ENCODE measurements at regions not wholly inside any gene's neighbourhood (a gene's known extent, or its start where the extent isn't known, plus 50 kb on each side); places are given as distances from the start of the nearest gene placed in this dataset.

DNA sequence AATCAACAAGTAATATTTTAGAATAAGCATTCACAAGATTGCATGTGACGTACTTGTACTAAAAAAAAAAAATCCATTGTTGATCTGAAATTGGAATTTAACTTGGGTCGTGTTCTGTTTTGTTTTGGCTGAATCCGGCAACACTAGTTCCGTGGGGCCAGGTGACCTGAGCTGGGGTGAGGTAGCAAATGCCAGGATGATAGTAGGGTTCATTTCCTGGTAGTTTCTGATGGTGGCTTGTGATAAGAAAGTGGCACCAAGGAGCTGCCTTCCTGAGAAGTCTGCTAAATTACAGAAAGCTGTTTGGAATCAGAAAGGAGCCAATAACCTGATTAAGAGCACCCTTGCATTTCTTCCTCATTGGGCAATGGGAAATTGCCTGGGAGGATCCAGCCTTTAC lies 126.4 kb upstream of the DLX2 start (continued):
- TF ChIP-seq, protein P1, sequence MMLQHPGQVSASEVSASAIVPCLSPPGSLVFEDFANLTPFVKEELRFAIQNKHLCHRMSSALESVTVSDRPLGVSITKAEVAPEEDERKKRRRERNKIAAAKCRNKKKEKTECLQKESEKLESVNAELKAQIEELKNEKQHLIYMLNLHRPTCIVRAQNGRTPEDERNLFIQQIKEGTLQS (IDR thresholded peaks at IDR 0.05; ENCODE audit: insufficient read depth, low read depth, low read length): no peak
- TF ChIP-seq CHD1 (IDR thresholded peaks at IDR 0.05; ENCODE audit: low read depth, low read length) (no peak), NRF1 (IDR thresholded peaks at IDR 0.05; ENCODE audit: low read depth, low read length) (no peak), ASH2L (IDR thresholded peaks at IDR 0.05; ENCODE audit: low read length) (no peak), PHF8 (conservative IDR thresholded peaks at IDR 0.05; ENCODE audit: low read depth, low read length) (no peak)
